H9 (cell line): ENCODE measurements at regions not wholly inside any gene's neighbourhood (a gene's known extent, or its start where the extent isn't known, plus 50 kb on each side); places are given as distances from the start of the nearest gene placed in this dataset.

Experiments
- DNase-seq: peaks from one replicate; pipeline ENCODE4 v3.0.0-alpha.2; 2017
- H2AFZ ChIP-seq: one replicate; pipeline ENCODE4 v1.6.1; 2013; ENCODE audit warnings: mild to moderate bottlenecking, low read length, control low read depth, moderate library complexity
- H2AK5ac ChIP-seq: 2 replicates; pipeline ENCODE4 v1.6.1; 2013; ENCODE audit warnings: low read length, control low read depth, mixed read lengths; ENCODE audit not compliant: insufficient read length
- H2BK120ac ChIP-seq: one replicate; pipeline ENCODE4 v1.6.1; 2013; ENCODE audit warnings: low read depth, mild to moderate bottlenecking, low read length, control low read depth, inconsistent platforms; ENCODE audit not compliant: poor library complexity, severe bottlenecking
- H2BK12ac ChIP-seq: 2 replicates; pipeline ENCODE4 v1.6.1; 2013; ENCODE audit warnings: low read length, control low read depth, mixed read lengths, low read depth; ENCODE audit not compliant: insufficient read length
- H2BK15ac ChIP-seq: 2 replicates; pipeline ENCODE4 v1.6.1; 2013; ENCODE audit warnings: low read depth, low read length, control low read depth
- H2BK20ac ChIP-seq: one replicate; pipeline ENCODE4 v1.6.1; 2013; ENCODE audit warnings: low read depth, mild to moderate bottlenecking, low read length, control low read depth, inconsistent platforms; ENCODE audit not compliant: poor library complexity, severe bottlenecking
- H2BK5ac ChIP-seq: 2 replicates; pipeline ENCODE4 v1.6.1; 2013; ENCODE audit warnings: low read length, control low read depth, mixed read lengths; ENCODE audit not compliant: insufficient read length
- H3K14ac ChIP-seq: 2 replicates; pipeline ENCODE4 v1.6.1; 2013; ENCODE audit warnings: low read length, control low read depth; ENCODE audit not compliant: insufficient read depth
- H3K18ac ChIP-seq: 2 replicates; pipeline ENCODE4 v1.6.1; 2013; ENCODE audit warnings: low read depth, mild to moderate bottlenecking, mixed read lengths, low read length, control low read depth; ENCODE audit not compliant: insufficient read length
- H3K23ac ChIP-seq: 2 replicates; pipeline ENCODE4 v1.6.1; 2013; ENCODE audit warnings: low read length, control low read depth, mixed read lengths, low read depth; ENCODE audit not compliant: insufficient read length
- H3K23me2 ChIP-seq: 2 replicates; pipeline ENCODE4 v1.6.1; 2013; ENCODE audit warnings: low read depth, mild to moderate bottlenecking, mixed read lengths, low read length, control low read depth; ENCODE audit not compliant: insufficient read length, poor library complexity, severe bottlenecking
- H3K27ac ChIP-seq: 2 replicates; pipeline ENCODE4 v1.5.1; 2013; ENCODE audit warnings: low read length, control low read depth, mixed read lengths, low read depth; ENCODE audit not compliant: insufficient read length
- H3K27me3 ChIP-seq: 2 replicates; pipeline ENCODE4 v1.6.1; 2013; ENCODE audit warnings: low read length, control low read depth, inconsistent platforms; ENCODE audit not compliant: insufficient read depth
- H3K4ac ChIP-seq: 2 replicates; pipeline ENCODE4 v1.6.1; 2013; ENCODE audit warnings: low read depth, mild to moderate bottlenecking, control low read depth, inconsistent platforms, low read length, moderate library complexity
- H3K4me1 ChIP-seq: 2 replicates; pipeline ENCODE4 v1.6.1; 2013; ENCODE audit warnings: low read length, control low read depth, inconsistent platforms; ENCODE audit not compliant: insufficient read depth
- H3K4me2 ChIP-seq: 2 replicates; pipeline ENCODE4 v1.6.1; 2013; ENCODE audit warnings: low read length, control low read depth, mixed read lengths; ENCODE audit not compliant: insufficient read length, insufficient read depth
- H3K56ac ChIP-seq: 2 replicates; pipeline ENCODE4 v1.6.1; 2013; ENCODE audit warnings: low read depth, mild to moderate bottlenecking, mixed read lengths, low read length, control low read depth; ENCODE audit not compliant: insufficient read length
- H3K79me1 ChIP-seq: 2 replicates; pipeline ENCODE4 v1.6.1; 2013; ENCODE audit warnings: low read depth, mild to moderate bottlenecking, moderate library complexity, low read length, control low read depth, inconsistent platforms; ENCODE audit not compliant: insufficient read depth, poor library complexity, severe bottlenecking
- H3K79me2 ChIP-seq: 2 replicates; pipeline ENCODE4 v1.6.1; 2013; ENCODE audit warnings: low read length, control low read depth, inconsistent platforms; ENCODE audit not compliant: insufficient read depth
- H3K9ac ChIP-seq: 2 replicates; pipeline ENCODE4 v1.6.1; 2013; ENCODE audit warnings: low read length, control low read depth, mixed read lengths; ENCODE audit not compliant: insufficient read length; ENCODE audit errors: extremely low read depth
- H3K9me3 ChIP-seq: one replicate; pipeline ENCODE4 v1.6.1; 2013; ENCODE audit warnings: low read depth, low read length, inconsistent platforms; ENCODE audit not compliant: control insufficient read depth
- H3T11ph ChIP-seq: one replicate; pipeline ENCODE4 v1.6.1; 2013; ENCODE audit warnings: mild to moderate bottlenecking, low read length, control low read depth, inconsistent platforms
- H4K20me1 ChIP-seq: one replicate; pipeline ENCODE4 v1.6.1; 2013; ENCODE audit not compliant: control insufficient read depth, insufficient read length, insufficient read depth
- H4K5ac ChIP-seq: 2 replicates; pipeline ENCODE4 v1.6.1; 2013; ENCODE audit warnings: low read depth, mild to moderate bottlenecking, mixed read lengths, low read length, control low read depth; ENCODE audit not compliant: insufficient read length
- H4K8ac ChIP-seq: replicated peaks from 2 replicates; pipeline ENCODE4 v1.6.1; 2013; ENCODE audit warnings: low read length, control low read depth, mixed read lengths, low read depth; ENCODE audit not compliant: insufficient read length
- H4K91ac ChIP-seq: 2 replicates; pipeline ENCODE4 v1.6.1; 2013; ENCODE audit warnings: low read depth, mild to moderate bottlenecking, moderate library complexity, mixed read lengths, low read length, control low read depth; ENCODE audit not compliant: insufficient read length
- H3K27ac Mint-ChIP-seq, 3 experiments: 2 replicates in 2 of 3; 3 replicates in 1 of 3; pipeline ENCODE4 v1.8.0; 2020 to 2021; ENCODE audit warnings: mixed read lengths in 3 of 3, mild to moderate bottlenecking in 1 of 3, moderate library complexity in 1 of 3
- H3K27me3 Mint-ChIP-seq: 2 replicates; pipeline ENCODE4 v1.8.0; 2021; ENCODE audit warnings: low read depth, mild to moderate bottlenecking, moderate library complexity, mixed read lengths
- H3K36me3 Mint-ChIP-seq, 3 experiments: 2 replicates in 2 of 3; 3 replicates in 1 of 3; pipeline ENCODE4 v1.8.0; 2020 to 2021; ENCODE audit warnings: low read depth in 3 of 3, mixed read lengths in 3 of 3; ENCODE audit not compliant: insufficient read depth in 1 of 3
- H3K4me1 Mint-ChIP-seq, 2 experiments: 2 replicates each; pipeline ENCODE4 v1.8.0; 2020; ENCODE audit warnings: mixed read lengths in 2 of 2
- H3K4me3 Mint-ChIP-seq, 2 experiments: 2 replicates in 1 of 2; 3 replicates in 1 of 2; pipeline ENCODE4 v1.8.0; 2020 to 2021; ENCODE audit warnings: mild to moderate bottlenecking in 2 of 2, mixed read lengths in 2 of 2, moderate library complexity in 1 of 2
- H3K9me3 Mint-ChIP-seq, 2 experiments: 2 replicates in 1 of 2; 3 replicates in 1 of 2; pipeline ENCODE4 v1.8.0; 2020; ENCODE audit warnings: mild to moderate bottlenecking in 2 of 2, mixed read lengths in 2 of 2, moderate library complexity in 1 of 2
- CTCF ChIP-seq: fragments of 200-600 bp; sonication (generic); conservative IDR thresholded peaks from 3 replicates; pipeline ENCODE4 v1.8.0; 2021; ENCODE audit warnings: antibody characterized with exemption, mild to moderate bottlenecking
- WGBS: extraction: QIAGEN DNeasy Blood & Tissue Kit; methylation state at CpG from one replicate; pipeline ENCODE4 v1.1.7; 2013; ENCODE audit warnings: missing lambda C conversion rate, low lambda C conversion rate, mixed read lengths; ENCODE audit not compliant: insufficient read length; ENCODE audit errors: extremely low coverage; 5-methylcytosine and 5-hydroxymethylcytosine counted together

GRCh38 chr7:131056007-131056406 is 271.7 kb upstream of the MKLN1 start:
- H3K56ac ChIP-seq: no peak overlapping the region
- no peak overlapping the region for H3K4me2 ChIP-seq
- H4K8ac ChIP-seq: no peak overlapping the region
- H3T11ph ChIP-seq: no peak overlapping the region
- Mint-ChIP-seq H3K36me3 (peaks cover 17 to 27% (median 21%) of the 10 kb centered on the region in 3 experiments), H3K27me3 (no peaks in the 10 kb centered on the region; the same call in 1 of the 2 replicates), H3K4me3 (no peak overlapping the region), H3K4me1 (peaks cover 0 to 7% of the 10 kb centered on the region in 2 experiments; a peak in 1 of 4 replicates), H3K9me3 (peaks cover 22 to 30% of the 10 kb centered on the region in 2 experiments), H3K27ac (no peak overlapping the region; a peak in 1 of 7 replicates)
- H2BK15ac ChIP-seq: no peak overlapping the region
- no peak for TF ChIP-seq CTCF
- H3K4ac ChIP-seq: no peak overlapping the region
- H2BK12ac ChIP-seq: no peak overlapping the region
- H4K20me1 ChIP-seq: no peaks in the 10 kb centered on the region
- H3K4me1 ChIP-seq: no peaks in the 10 kb centered on the region
- no peak overlapping the region for H2AFZ ChIP-seq
- H3K27ac ChIP-seq: no peak overlapping the region
- H2BK20ac ChIP-seq: no peak overlapping the region
- no peak overlapping the region for H3K18ac ChIP-seq
- no peak overlapping the region for H4K5ac ChIP-seq
- H3K79me2 ChIP-seq: no peaks in the 10 kb centered on the region; the same call in 1 of the 2 replicates
- H2AK5ac ChIP-seq: no peak overlapping the region
- H3K14ac ChIP-seq: no peak overlapping the region
- no peaks in the 10 kb centered on the region for H3K27me3 ChIP-seq
- H4K91ac ChIP-seq: no peak overlapping the region
- WGBS: no CpG with 5 or more reads among the region's 2 CpGs
- no peak overlapping the region for H3K23ac ChIP-seq
- no peak overlapping the region for H2BK120ac ChIP-seq
- DNase-seq: no peak
- no peak overlapping the region for H3K9ac ChIP-seq
- no peak overlapping the region for H2BK5ac ChIP-seq
- no peaks in the 10 kb centered on the region for H3K23me2 ChIP-seq
- H3K79me1 ChIP-seq: no peaks in the 10 kb centered on the region
- no peaks in the 10 kb centered on the region for H3K9me3 ChIP-seq
